ENCODE measurements at regions not wholly inside any gene's neighbourhood (a gene's known extent, or its start where the extent isn't known, plus 50 kb on each side); places are given as distances from the start of the nearest gene placed in this dataset.

- TF ChIP-seq CTCF (IDR thresholded peaks at IDR 0.05; ENCODE audit: low read length) (no peak), EZH2 (optimal IDR thresholded peaks at IDR 0.05; ENCODE audit: low read depth, low read length) (no peak), EZH2phosphoT487 (IDR thresholded peaks at IDR 0.05; ENCODE audit: low read length) (no peak)
Measured at GRCh38 chr6:135692426-135692825, 159.1 kb upstream of the PDE7B start.
